Kidney (tissue), 13 donors: ENCODE measurements at regions not wholly inside any gene's neighbourhood (a gene's known extent, or its start where the extent isn't known, plus 50 kb on each side); places are given as distances from the start of the nearest gene placed in this dataset.
A peak's percentile ranks its signal among the peaks of the same experiment; 100 is the strongest.

Experiments used
- DNase-seq, 5 donors: peaks; one replicate each; pipeline ENCODE4 v3.0.0-alpha.2; 2013 to 2020
- FAIRE-seq: peaks from 2 replicates; lab custom pipeline; 2012; peaks lifted over from hg19 to GRCh38; lab: Jason Lieb, UNC
- H3K27ac ChIP-seq, 2 donors: one replicate each; pipeline ENCODE4 v1.7.0; 2013; ENCODE audit warnings: low read depth in 2 of 2, low read length in 2 of 2, inconsistent platforms in 1 of 2
- H3K27me3 ChIP-seq: one replicate; pipeline ENCODE4 v1.7.1; 2013; ENCODE audit warnings: low read length, inconsistent platforms; ENCODE audit not compliant: control insufficient read depth, insufficient read depth
- H3K36me3 ChIP-seq, 3 donors: one replicate each; pipeline versions ENCODE4 v1.7.0 to v1.7.1; 2013; ENCODE audit warnings: low read length in 3 of 3, control low read depth in 1 of 3, inconsistent platforms in 1 of 3; ENCODE audit not compliant: insufficient read depth in 3 of 3, control insufficient read depth in 2 of 3
- H3K4me1 ChIP-seq, 3 donors: one replicate each; pipeline versions ENCODE4 v1.7.0 to v1.7.1; 2013; ENCODE audit warnings: low read length in 3 of 3, inconsistent platforms in 1 of 3, low read depth in 1 of 3; ENCODE audit not compliant: control insufficient read depth in 2 of 3, insufficient read depth in 2 of 3
- H3K4me3 ChIP-seq, 3 donors: one replicate each; pipeline versions ENCODE4 v1.7.0 to v1.8.1; 2013; ENCODE audit warnings: low read length in 3 of 3, control low read depth in 1 of 3, inconsistent platforms in 1 of 3
- H3K9ac ChIP-seq, 3 donors: one replicate each; pipeline versions ENCODE4 v1.7.0 to v1.7.1; 2013; ENCODE audit warnings: low read length in 3 of 3, control low read depth in 1 of 3, inconsistent platforms in 1 of 3
- H3K9me3 ChIP-seq, 3 donors: one replicate each; pipeline versions ENCODE4 v1.7.0 to v1.7.1; 2013; ENCODE audit warnings: low read length in 3 of 3, control low read depth in 1 of 3, inconsistent platforms in 1 of 3; ENCODE audit not compliant: control insufficient read depth in 2 of 3, insufficient read depth in 1 of 3
- CTCF ChIP-seq: IDR thresholded peaks from 3 replicates; pipeline ENCODE4 v1.5.1; 2012; ENCODE audit warnings: mild to moderate bottlenecking, moderate library complexity, borderline replicate concordance; ENCODE audit not compliant: insufficient read depth; ENCODE audit errors: extremely low read depth
- intact Hi-C: fragments of 100-400 bp; cut with DNase I; formaldehyde crosslinking; loops from one replicate; pipeline ENCODE4 v1.11.1; 2022
- donor health status: control.
- donor health status: control.
- donor health status: control.
- donor health status: control.
- donor health status: control.
- donor health status: DM: yes; HTN: yes; CAD: no.
- donor health status: Normal renal cell carcinoma (clear cell type).

- intact Hi-C loops: no loop called here
- no peak for TF ChIP-seq CTCF
- no peaks in the 10 kb centered on the region for H3K9me3 ChIP-seq
- H3K4me1 ChIP-seq: no peaks in the 10 kb centered on the region
- DNase-seq (peak in 1 of 5 donors; percentile 23), FAIRE-seq (no peak)
- no peak overlapping the region for H3K27ac ChIP-seq
- no peak overlapping the region for H3K9ac ChIP-seq
- no peaks in the 10 kb centered on the region for H3K36me3 ChIP-seq
- no peak overlapping the region for H3K4me3 ChIP-seq
- peaks cover 2% of the 10 kb centered on the region for H3K27me3 ChIP-seq
Observed at GRCh38 chr18:78732273-78733210, 247.1 kb upstream of the SALL3 start.

GRCh38 chr18:78733762-78734613 is 245.6 kb upstream of the SALL3 start:
- intact Hi-C loops: no loop called here
- H3K36me3 ChIP-seq: no peaks in the 10 kb centered on the region
- DNase-seq (peak in 1 of 5 donors; percentile 13), FAIRE-seq (no peak)
- TF ChIP-seq CTCF: no peak
- H3K9ac ChIP-seq: no peak overlapping the region
- H3K27me3 ChIP-seq: peaks cover 2% of the 10 kb centered on the region
- H3K9me3 ChIP-seq: no peaks in the 10 kb centered on the region
- no peaks in the 10 kb centered on the region for H3K4me1 ChIP-seq
- H3K27ac ChIP-seq: no peak overlapping the region
- no peak overlapping the region for H3K4me3 ChIP-seq

GRCh38 chr18:78734614-78734945 is 245.0 kb upstream of the SALL3 start:
- FAIRE-seq (no peak), DNase-seq (peak in 1 of 5 donors; percentile 0)
- no peak overlapping the region for H3K9ac ChIP-seq
- no peak for TF ChIP-seq CTCF
- intact Hi-C loops: no loop called here
- no peak overlapping the region for H3K27ac ChIP-seq
- H3K4me3 ChIP-seq: no peak overlapping the region
- H3K27me3 ChIP-seq: peaks cover under 1% of the 10 kb centered on the region
- H3K9me3 ChIP-seq: no peaks in the 10 kb centered on the region
- no peaks in the 10 kb centered on the region for H3K4me1 ChIP-seq
- H3K36me3 ChIP-seq: no peaks in the 10 kb centered on the region
